ENCODE measurements at regions not wholly inside any gene's neighbourhood (a gene's known extent, or its start where the extent isn't known, plus 50 kb on each side); places are given as distances from the start of the nearest gene placed in this dataset.

DNA sequence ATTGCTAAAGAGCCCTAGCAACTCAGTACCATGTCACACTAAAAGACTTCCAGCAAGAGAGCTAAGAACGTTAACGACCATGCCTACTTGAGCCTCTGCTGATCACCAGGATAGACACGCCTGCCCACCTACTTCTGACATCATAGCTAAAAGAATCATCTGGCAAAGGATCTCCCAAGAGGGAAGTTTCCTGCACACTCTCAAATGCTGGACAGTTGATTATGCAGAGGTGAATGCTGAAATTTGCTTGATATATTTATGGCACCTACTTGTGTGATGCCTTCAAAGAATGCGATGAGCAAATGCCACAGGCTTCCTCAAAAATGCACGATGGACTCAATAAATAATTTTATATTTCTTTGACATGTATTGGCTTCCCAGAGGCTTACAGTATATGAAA is 113.6 kb downstream of the GALC start:
- no peak overlapping the region for H3K4me3 ChIP-seq
- DNase-seq: no peak
- no peak for ATAC-seq
- intact Hi-C loops (cut with DNase I): no loop called here
- WGBS (ENCODE audit: insufficient coverage, low coverage, low lambda C conversion rate, missing lambda C conversion rate): 53% methylated on average over 5 of the region's 5 CpGs
- no peaks in the 10 kb centered on the region for H3K27me3 ChIP-seq
- H3K27ac ChIP-seq: no peak overlapping the region
- TF ChIP-seq CTCF (IDR thresholded peaks at IDR 0.05): no peak
- TF ChIP-seq POLR2A (IDR thresholded peaks at IDR 0.05): no peak
- H3K36me3 ChIP-seq: no peaks in the 10 kb centered on the region
- no peaks in the 10 kb centered on the region for H3K4me1 ChIP-seq
- H3K9me3 ChIP-seq: no peaks in the 10 kb centered on the region

- 0% methylated on average over 1 of the region's 2 CpGs for WGBS (ENCODE audit: insufficient coverage, low coverage, low lambda C conversion rate, missing lambda C conversion rate)
- no peak overlapping the region for H3K27ac ChIP-seq
- TF ChIP-seq CTCF (IDR thresholded peaks at IDR 0.05): no peak
- TF ChIP-seq POLR2A (IDR thresholded peaks at IDR 0.05): no peak
- no peaks in the 10 kb centered on the region for H3K4me1 ChIP-seq
- no peak for DNase-seq
- no peaks in the 10 kb centered on the region for H3K27me3 ChIP-seq
- H3K36me3 ChIP-seq: no peaks in the 10 kb centered on the region
- H3K4me3 ChIP-seq: no peak overlapping the region
- H3K9me3 ChIP-seq: no peaks in the 10 kb centered on the region
- intact Hi-C loops (cut with DNase I): no loop called here
- ATAC-seq: no peak
Measured at GRCh38 chr14:87878959-87879358, 114.0 kb downstream of the GALC start.

DNA sequence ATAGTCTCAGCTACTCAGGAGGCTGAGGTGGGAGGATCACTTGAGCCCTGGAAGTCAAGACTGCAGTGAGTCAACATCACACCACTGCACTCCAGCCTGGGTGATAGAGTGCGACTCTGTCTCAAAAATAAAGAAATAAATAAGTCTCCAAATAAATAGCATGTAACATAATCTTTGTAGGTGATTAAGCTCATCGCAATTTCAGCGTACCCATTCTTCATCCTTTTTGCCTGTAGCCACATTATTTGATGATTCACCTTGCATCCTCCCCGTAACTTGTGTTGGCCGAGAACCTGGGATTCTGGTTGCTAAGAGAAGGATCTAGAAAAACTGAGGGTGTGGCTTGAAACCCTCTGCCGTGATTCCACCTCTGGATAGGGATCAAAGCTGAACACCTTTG is 115.1 kb downstream of the GALC start:
- 68% methylated on average over 6 of the region's 6 CpGs for WGBS (ENCODE audit: insufficient coverage, low coverage, low lambda C conversion rate, missing lambda C conversion rate)
- intact Hi-C loops (cut with DNase I): no loop called here

DNA sequence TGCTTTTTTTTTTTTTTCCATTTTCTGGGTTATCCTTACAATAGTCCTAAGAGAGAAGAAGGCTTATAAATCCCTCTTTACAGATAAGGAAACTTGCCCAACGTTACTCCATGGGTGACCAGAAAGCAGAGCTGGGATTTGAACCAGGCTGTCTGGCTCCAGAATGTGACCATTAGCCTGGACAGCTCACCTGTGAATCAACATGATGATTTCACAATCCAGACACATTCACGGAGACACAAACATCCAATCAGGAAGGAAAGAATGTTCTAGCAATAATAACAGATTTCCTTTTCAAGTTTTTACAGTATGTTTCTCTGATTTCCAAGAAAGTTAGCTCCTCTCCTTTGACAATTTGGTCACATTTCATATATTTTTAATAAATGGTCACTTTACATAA is 118.3 kb downstream of the GALC start:
- Histone ChIP-seq H3K36me3 (no peaks in the 10 kb centered on the region), H3K27ac (no peak overlapping the region), H3K4me3 (no peak overlapping the region), H3K9me3 (no peaks in the 10 kb centered on the region), H3K27me3 (no peaks in the 10 kb centered on the region), H3K4me1 (no peaks in the 10 kb centered on the region)
- intact Hi-C loops (cut with DNase I): no loop called here
- DNase-seq: no peak
- WGBS (ENCODE audit: insufficient coverage, low coverage, low lambda C conversion rate, missing lambda C conversion rate): 11% methylated on average over 2 of the region's 2 CpGs
- TF ChIP-seq POLR2A (IDR thresholded peaks at IDR 0.05) (no peak), CTCF (IDR thresholded peaks at IDR 0.05) (no peak)
- no peak for ATAC-seq

More for the DNA sequence above, 115.1 kb downstream of the GALC start:
- no peaks in the 10 kb centered on the region for H3K36me3 ChIP-seq
- H3K9me3 ChIP-seq: no peaks in the 10 kb centered on the region
- TF ChIP-seq POLR2A (IDR thresholded peaks at IDR 0.05): no peak
- TF ChIP-seq CTCF (IDR thresholded peaks at IDR 0.05): no peak
- H3K4me3 ChIP-seq: no peak overlapping the region
- DNase-seq: no peak
- H3K4me1 ChIP-seq: no peaks in the 10 kb centered on the region
- ATAC-seq: no peak
- no peak overlapping the region for H3K27ac ChIP-seq
- H3K27me3 ChIP-seq: no peaks in the 10 kb centered on the region

GRCh38 chr14:87873741-87874140 is 119.2 kb downstream of the GALC start:
- 45% methylated on average over 1 of the region's 1 CpG for WGBS (ENCODE audit: insufficient coverage, low coverage, low lambda C conversion rate, missing lambda C conversion rate)
- no peak for DNase-seq

More at GRCh38 chr14:87873741-87874140, 119.2 kb downstream of the GALC start:
- Histone ChIP-seq H3K36me3 (no peaks in the 10 kb centered on the region), H3K4me3 (no peak overlapping the region), H3K27me3 (no peaks in the 10 kb centered on the region), H3K27ac (no peak overlapping the region), H3K9me3 (no peaks in the 10 kb centered on the region), H3K4me1 (no peaks in the 10 kb centered on the region)
- TF ChIP-seq CTCF (IDR thresholded peaks at IDR 0.05) (no peak), POLR2A (IDR thresholded peaks at IDR 0.05) (no peak)
- peak in 1 of 4 donors; percentile 55 for ATAC-seq
- intact Hi-C loops (cut with DNase I): no loop called here

All from right lobe of liver (tissue), 6 donors.